ENCODE measurements at regions not wholly inside any gene's neighbourhood (a gene's known extent, or its start where the extent isn't known, plus 50 kb on each side); places are given as distances from the start of the nearest gene placed in this dataset.

DNA sequence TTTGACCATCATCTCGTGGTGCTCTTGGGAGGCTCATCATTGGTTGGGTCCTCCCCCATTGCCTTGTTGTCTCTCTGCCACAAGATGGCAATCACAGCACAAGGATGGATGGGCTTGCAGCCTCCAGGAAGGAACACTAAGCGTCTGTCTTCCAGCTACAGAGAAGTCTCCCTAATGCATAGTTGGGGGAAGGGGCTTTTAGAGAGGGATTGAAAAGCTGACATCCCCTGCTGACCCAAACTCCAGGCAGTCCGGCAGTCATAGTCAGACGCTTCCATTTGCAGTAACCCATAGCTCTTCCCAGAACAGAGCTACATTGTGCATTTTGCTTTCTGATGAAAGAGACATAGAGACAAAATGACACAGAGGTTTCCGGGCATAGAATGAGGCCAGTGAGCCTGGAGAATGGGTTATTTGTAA is 111.4 kb downstream of the UTP18 start:
- Histone ChIP-seq H2BK12ac (ENCODE audit: low read length in 2 of 2) (no peak overlapping the region), H3K27ac (ENCODE audit: low read length, poor library complexity, severe bottlenecking) (no peak overlapping the region), H3K18ac (ENCODE audit: low read depth in 1 of 2, low read length in 2 of 2) (no peak overlapping the region), H3K4ac (ENCODE audit: low read depth in 1 of 2, low read length in 2 of 2) (no peak overlapping the region), H2BK15ac (ENCODE audit: low read depth, poor library complexity, severe bottlenecking) (no peak overlapping the region), H3K27me3 (ENCODE audit: control insufficient read depth in 1 of 2, insufficient read depth in 1 of 2, low read length in 2 of 2) (peaks cover 6 to 7% of the 10 kb centered on the region in 2 experiments), H3K9me3 (ENCODE audit: control insufficient read depth, low read length) (no peaks in the 10 kb centered on the region), H4K91ac (ENCODE audit: low read length) (no peak overlapping the region), H3K79me1 (replicated peaks; ENCODE audit: low read length, poor library complexity, severe bottlenecking) (no peaks in the 10 kb centered on the region), H3K14ac (ENCODE audit: low read length in 2 of 2) (no peak overlapping the region), H2BK120ac (ENCODE audit: low read depth, low read length) (no peak overlapping the region), H3K4me2 (ENCODE audit: low read length, poor library complexity, severe bottlenecking) (peak overlapping the region; percentile 49), H3K36me3 (ENCODE audit: control insufficient read depth in 1 of 2, insufficient read depth in 2 of 2, low read depth in 1 of 2, low read length in 2 of 2) (no peaks in the 10 kb centered on the region), H3K23ac (ENCODE audit: low read length in 2 of 2) (no peak overlapping the region), H3K9ac (ENCODE audit: low read length) (no peak overlapping the region), H3K4me1 (ENCODE audit: control insufficient read depth, insufficient read depth, low read depth, low read length) (peaks cover 2% of the 10 kb centered on the region), H2BK5ac (ENCODE audit: low read depth, low read length, poor library complexity, severe bottlenecking) (no peak overlapping the region), H4K8ac (ENCODE audit: low read length) (no peak overlapping the region), H2AFZ (ENCODE audit: low read depth, low read length) (no peak overlapping the region), H2AK5ac (ENCODE audit: low read length, severe bottlenecking) (no peak overlapping the region), H3K4me3 (ENCODE audit: insufficient read depth in 1 of 2, low read depth in 1 of 2, low read length in 2 of 2) (peak overlapping the region in 1 of 2 experiments; percentile 35)
- WGBS = 34% methylated on average over 4 of the region's 5 CpGs
- peak; percentile 18 for DNase-seq

DNA sequence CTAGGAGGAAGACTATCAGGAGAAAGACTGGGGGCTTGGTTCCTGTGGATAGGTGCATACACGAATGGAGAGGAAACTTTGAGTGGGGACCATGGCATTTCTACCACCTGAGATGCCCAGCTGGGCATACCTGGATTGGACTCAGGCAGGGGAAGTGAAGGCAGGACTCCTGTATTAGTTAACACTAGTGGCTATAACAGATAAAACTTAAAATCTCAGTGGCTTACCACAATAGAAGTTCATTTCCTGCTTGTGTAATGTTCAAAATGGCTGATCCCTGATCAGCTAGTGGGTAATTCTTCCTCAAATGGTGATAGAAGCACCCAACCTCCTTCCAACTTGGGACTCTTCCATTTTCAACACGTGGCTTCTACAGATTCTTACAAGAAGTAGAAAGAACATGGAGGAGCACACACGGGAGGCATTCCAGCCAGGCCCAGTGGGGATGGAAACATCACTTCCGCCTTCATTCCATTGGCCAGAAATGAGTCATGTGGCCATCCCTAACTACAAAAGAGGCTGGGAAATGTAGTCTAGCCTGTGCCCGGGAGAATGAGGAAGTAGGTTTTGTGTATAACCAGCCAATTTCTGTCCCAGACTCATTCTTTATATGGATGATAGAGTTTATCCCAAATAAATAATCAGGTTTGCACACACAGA is 112.1 kb downstream of the UTP18 start:
- Histone ChIP-seq H3K23ac (ENCODE audit: low read length in 2 of 2) (no peak overlapping the region), H3K4ac (ENCODE audit: low read depth in 1 of 2, low read length in 2 of 2) (no peak overlapping the region), H2BK5ac (ENCODE audit: low read depth, low read length, poor library complexity, severe bottlenecking) (no peak overlapping the region), H3K18ac (ENCODE audit: low read depth in 1 of 2, low read length in 2 of 2) (no peak overlapping the region), H3K79me1 (replicated peaks; ENCODE audit: low read length, poor library complexity, severe bottlenecking) (no peaks in the 10 kb centered on the region), H3K27me3 (ENCODE audit: control insufficient read depth in 1 of 2, insufficient read depth in 1 of 2, low read length in 2 of 2) (peaks cover 4 to 7% of the 10 kb centered on the region in 2 experiments), H2AK5ac (ENCODE audit: low read length, severe bottlenecking) (peak overlapping the region; percentile 27), H2BK15ac (ENCODE audit: low read depth, poor library complexity, severe bottlenecking) (no peak overlapping the region), H3K4me3 (ENCODE audit: insufficient read depth in 1 of 2, low read depth in 1 of 2, low read length in 2 of 2) (peak overlapping the region; percentile 33 to 35), H3K9me3 (ENCODE audit: control insufficient read depth, low read length) (no peaks in the 10 kb centered on the region), H3K4me1 (ENCODE audit: control insufficient read depth, insufficient read depth, low read depth, low read length) (peaks cover 2% of the 10 kb centered on the region), H3K14ac (ENCODE audit: low read length in 2 of 2) (no peak overlapping the region), H4K8ac (ENCODE audit: low read length) (no peak overlapping the region), H3K27ac (ENCODE audit: low read length, poor library complexity, severe bottlenecking) (peak overlapping the region; percentile 55), H2BK120ac (ENCODE audit: low read depth, low read length) (no peak overlapping the region), H3K4me2 (ENCODE audit: low read length, poor library complexity, severe bottlenecking) (peak overlapping the region; percentile 47), H2AFZ (ENCODE audit: low read depth, low read length) (no peak overlapping the region), H4K91ac (ENCODE audit: low read length) (no peak overlapping the region), H3K9ac (ENCODE audit: low read length) (no peak overlapping the region), H3K36me3 (ENCODE audit: control insufficient read depth in 1 of 2, insufficient read depth in 2 of 2, low read depth in 1 of 2, low read length in 2 of 2) (no peaks in the 10 kb centered on the region), H2BK12ac (ENCODE audit: low read length in 2 of 2) (no peak overlapping the region)
- peak; percentile 5 for DNase-seq
- 51% methylated on average over 3 of the region's 5 CpGs for WGBS

- 86% methylated on average over 3 of the region's 4 CpGs for WGBS
- no peak overlapping the region for H2AFZ ChIP-seq (ENCODE audit: low read depth, low read length)
- no peaks in the 10 kb centered on the region for H3K36me3 ChIP-seq (ENCODE audit: control insufficient read depth in 1 of 2, insufficient read depth in 2 of 2, low read depth in 1 of 2, low read length in 2 of 2)
- H2BK5ac ChIP-seq (ENCODE audit: low read depth, low read length, poor library complexity, severe bottlenecking) = no peak overlapping the region
- no peaks in the 10 kb centered on the region for H3K79me1 ChIP-seq (replicated peaks; ENCODE audit: low read length, poor library complexity, severe bottlenecking)
- H2BK120ac ChIP-seq (ENCODE audit: low read depth, low read length) = no peak overlapping the region
- no peak overlapping the region for H4K8ac ChIP-seq (ENCODE audit: low read length)
- no peak overlapping the region for H3K4me2 ChIP-seq (ENCODE audit: low read length, poor library complexity, severe bottlenecking)
- no peak overlapping the region for H3K14ac ChIP-seq (ENCODE audit: low read length in 2 of 2)
- H3K4ac ChIP-seq (ENCODE audit: low read depth in 1 of 2, low read length in 2 of 2) = no peak overlapping the region
- no peak overlapping the region for H2BK12ac ChIP-seq (ENCODE audit: low read length in 2 of 2)
- DNase-seq = no peak
- no peaks in the 10 kb centered on the region for H3K9me3 ChIP-seq (ENCODE audit: control insufficient read depth, low read length)
- peaks cover 4 to 7% of the 10 kb centered on the region in 2 experiments for H3K27me3 ChIP-seq (ENCODE audit: control insufficient read depth in 1 of 2, insufficient read depth in 1 of 2, low read length in 2 of 2)
- H3K23ac ChIP-seq (ENCODE audit: low read length in 2 of 2) = no peak overlapping the region
- H3K4me3 ChIP-seq (ENCODE audit: insufficient read depth in 1 of 2, low read depth in 1 of 2, low read length in 2 of 2) = no peak overlapping the region
- H3K9ac ChIP-seq (ENCODE audit: low read length) = no peak overlapping the region
- H3K27ac ChIP-seq (ENCODE audit: low read length, poor library complexity, severe bottlenecking) = no peak overlapping the region
- no peak overlapping the region for H3K18ac ChIP-seq (ENCODE audit: low read depth in 1 of 2, low read length in 2 of 2)
- H2BK15ac ChIP-seq (ENCODE audit: low read depth, poor library complexity, severe bottlenecking) = no peak overlapping the region
- H2AK5ac ChIP-seq (ENCODE audit: low read length, severe bottlenecking) = no peak overlapping the region
- peaks cover 2% of the 10 kb centered on the region for H3K4me1 ChIP-seq (ENCODE audit: control insufficient read depth, insufficient read depth, low read depth, low read length)
- no peak overlapping the region for H4K91ac ChIP-seq (ENCODE audit: low read length)
Observed at GRCh38 chr17:51373489-51374152, 113.3 kb downstream of the UTP18 start.

GRCh38 chr17:51374209-51374608 is 113.9 kb downstream of the UTP18 start:
- H3K9me3 ChIP-seq (ENCODE audit: control insufficient read depth, low read length) = no peaks in the 10 kb centered on the region
- H3K79me1 ChIP-seq (replicated peaks; ENCODE audit: low read length, poor library complexity, severe bottlenecking) = no peaks in the 10 kb centered on the region
- no peak overlapping the region for H4K91ac ChIP-seq (ENCODE audit: low read length)
- no peak overlapping the region for H2BK5ac ChIP-seq (ENCODE audit: low read depth, low read length, poor library complexity, severe bottlenecking)
- no peak overlapping the region for H3K14ac ChIP-seq (ENCODE audit: low read length in 2 of 2)
- no peak overlapping the region for H2BK15ac ChIP-seq (ENCODE audit: low read depth, poor library complexity, severe bottlenecking)
- no peak overlapping the region for H3K4me2 ChIP-seq (ENCODE audit: low read length, poor library complexity, severe bottlenecking)
- no peak overlapping the region for H3K4ac ChIP-seq (ENCODE audit: low read depth in 1 of 2, low read length in 2 of 2)
- peaks cover 2% of the 10 kb centered on the region for H3K4me1 ChIP-seq (ENCODE audit: control insufficient read depth, insufficient read depth, low read depth, low read length)
- no peak overlapping the region for H3K4me3 ChIP-seq (ENCODE audit: insufficient read depth in 1 of 2, low read depth in 1 of 2, low read length in 2 of 2)
- H3K27ac ChIP-seq (ENCODE audit: low read length, poor library complexity, severe bottlenecking) = no peak overlapping the region
- no peak for DNase-seq
- H3K36me3 ChIP-seq (ENCODE audit: control insufficient read depth in 1 of 2, insufficient read depth in 2 of 2, low read depth in 1 of 2, low read length in 2 of 2) = no peaks in the 10 kb centered on the region
- WGBS = 85% methylated on average over 3 of the region's 4 CpGs
- peaks cover 3 to 7% of the 10 kb centered on the region in 2 experiments for H3K27me3 ChIP-seq (ENCODE audit: control insufficient read depth in 1 of 2, insufficient read depth in 1 of 2, low read length in 2 of 2)
- no peak overlapping the region for H3K18ac ChIP-seq (ENCODE audit: low read depth in 1 of 2, low read length in 2 of 2)
- H2BK12ac ChIP-seq (ENCODE audit: low read length in 2 of 2) = no peak overlapping the region
- no peak overlapping the region for H3K9ac ChIP-seq (ENCODE audit: low read length)
- H2AFZ ChIP-seq (ENCODE audit: low read depth, low read length) = no peak overlapping the region
- H4K8ac ChIP-seq (ENCODE audit: low read length) = no peak overlapping the region
- no peak overlapping the region for H2BK120ac ChIP-seq (ENCODE audit: low read depth, low read length)
- no peak overlapping the region for H2AK5ac ChIP-seq (ENCODE audit: low read length, severe bottlenecking)
- no peak overlapping the region for H3K23ac ChIP-seq (ENCODE audit: low read length in 2 of 2)
